GM20000 (cell line): ENCODE measurements at regions not wholly inside any gene's neighbourhood (a gene's known extent, or its start where the extent isn't known, plus 50 kb on each side); places are given as distances from the start of the nearest gene placed in this dataset.

Experiments used
- DNase-seq: peaks from one replicate; pipeline ENCODE4 v3.0.0; 2012; ENCODE audit warnings: low spot score
- CTCF ChIP-seq: IDR thresholded peaks from 2 replicates; pipeline ENCODE4 v1.5.1; 2012; ENCODE audit warnings: mild to moderate bottlenecking, control low read depth; ENCODE audit errors: extremely low read depth, missing control alignments

GRCh38 chr2:125837611-125838010 lies 818.3 kb upstream of the GYPC start:
- DNase-seq = no peak
- no peak for TF ChIP-seq CTCF

GRCh38 chr2:125839945-125840344 lies 816.0 kb upstream of the GYPC start:
- no peak for TF ChIP-seq CTCF
- DNase-seq = no peak

- no peak for TF ChIP-seq CTCF
- no peak for DNase-seq
Observed at GRCh38 chr2:125842041-125842440, 813.9 kb upstream of the GYPC start.

GRCh38 chr2:125850541-125850940 lies 805.4 kb upstream of the GYPC start:
- no peak for TF ChIP-seq CTCF
- no peak for DNase-seq

- DNase-seq = no peak
- TF ChIP-seq CTCF = no peak
Observed at GRCh38 chr2:125852364-125852763, 803.6 kb upstream of the GYPC start.

- no peak for DNase-seq
- no peak for TF ChIP-seq CTCF
Observed at GRCh38 chr2:125853626-125854025, 802.3 kb upstream of the GYPC start.

- DNase-seq = no peak
- no peak for TF ChIP-seq CTCF
Observed at GRCh38 chr2:125855204-125855603, 800.8 kb upstream of the GYPC start.
